GM12878 (cell line): ENCODE measurements at regions not wholly inside any gene's neighbourhood (a gene's known extent, or its start where the extent isn't known, plus 50 kb on each side); places are given as distances from the start of the nearest gene placed in this dataset.

Experiments
- BACH1 ChIP-seq: fragments of 450-650 bp; IDR thresholded peaks from 2 replicates; pipeline ENCODE4 v1.6.1; 2017; ENCODE audit warnings: mild to moderate bottlenecking, borderline replicate concordance
- BCL11A ChIP-seq: IDR thresholded peaks from 2 replicates; pipeline ENCODE4 v1.6.1; 2011; ENCODE audit warnings: low read depth, low read length
- BMI1 ChIP-seq: fragments of 450-650 bp; IDR thresholded peaks from 2 replicates; pipeline ENCODE4 v1.6.1; 2016; ENCODE audit warnings: mild to moderate bottlenecking, moderate library complexity, borderline replicate concordance
- CBX3 ChIP-seq: fragments of 200-600 bp; sonication (generic); IDR thresholded peaks from 2 replicates; pipeline ENCODE4 v1.6.1; 2016; ENCODE audit warnings: low read depth, borderline replicate concordance
- CHD1 ChIP-seq: IDR thresholded peaks from 2 replicates; pipeline ENCODE4 v1.6.1; 2012; ENCODE audit warnings: low read depth, low read length, improper control_type of control experiment
- DPF2 ChIP-seq: fragments of 450-650 bp; IDR thresholded peaks from 2 replicates; pipeline ENCODE4 v1.6.1; 2017; ENCODE audit warnings: mild to moderate bottlenecking
- E2F8 ChIP-seq: fragments of 450-650 bp; IDR thresholded peaks from 2 replicates; pipeline ENCODE4 v1.6.1; 2018; ENCODE audit warnings: mild to moderate bottlenecking, low read depth, moderate library complexity; ENCODE audit not compliant: partially characterized antibody
- ETV6 ChIP-seq, 2 experiments: fragments of 450-650 bp in 1 of 2; IDR thresholded peaks in 1 of 2; conservative IDR thresholded peaks in 1 of 2; 2 replicates each; pipeline ENCODE4 v1.6.1; 2014; ENCODE audit warnings: antibody characterized with exemption in 1 of 2, borderline replicate concordance in 1 of 2, low read depth in 1 of 2, mild to moderate bottlenecking in 1 of 2, moderate library complexity in 1 of 2
- GATAD2B ChIP-seq: fragments of 450-650 bp; conservative IDR thresholded peaks from 2 replicates; pipeline ENCODE4 v1.6.1; 2017; ENCODE audit warnings: low read depth, mild to moderate bottlenecking, moderate library complexity
- IKZF2 ChIP-seq, 2 experiments: fragments of 450-650 bp; IDR thresholded peaks; 2 replicates each; pipeline ENCODE4 v1.6.1; 2017; ENCODE audit warnings: mild to moderate bottlenecking in 2 of 2, moderate library complexity in 2 of 2
- MAX ChIP-seq: IDR thresholded peaks from 2 replicates; pipeline ENCODE4 v1.6.1; 2012; ENCODE audit warnings: low read depth, low read length, improper control_type of control experiment
- MEF2B ChIP-seq: fragments of 450-650 bp; IDR thresholded peaks from 2 replicates; pipeline ENCODE4 v1.6.1; 2018; ENCODE audit warnings: mild to moderate bottlenecking, moderate library complexity; ENCODE audit not compliant: partially characterized antibody, poor library complexity, severe bottlenecking
- MLLT1 ChIP-seq: fragments of 450-650 bp; IDR thresholded peaks from 2 replicates; pipeline ENCODE4 v1.6.1; 2016; ENCODE audit warnings: mild to moderate bottlenecking
- NR2C1 ChIP-seq: fragments of 450-650 bp; IDR thresholded peaks from 2 replicates; pipeline ENCODE4 v1.6.1; 2017; ENCODE audit warnings: antibody characterized with exemption, mild to moderate bottlenecking, moderate library complexity
- NR2F1 ChIP-seq: fragments of 450-650 bp; conservative IDR thresholded peaks from 2 replicates; pipeline ENCODE4 v1.6.1; 2017; ENCODE audit warnings: mild to moderate bottlenecking
- RBBP5 ChIP-seq: fragments of 200-600 bp; sonication (generic); conservative IDR thresholded peaks from 2 replicates; pipeline ENCODE4 v1.6.1; 2016
- RELA ChIP-seq: fragments of 450-650 bp; IDR thresholded peaks from 2 replicates; pipeline ENCODE4 v1.8.0; 2014; ENCODE audit warnings: borderline replicate concordance; ENCODE audit not compliant: partially characterized antibody
- RELB ChIP-seq: fragments of 450-650 bp; IDR thresholded peaks from 2 replicates; pipeline ENCODE4 v1.6.1; 2017; ENCODE audit warnings: low read depth, mild to moderate bottlenecking, moderate library complexity
- TCF12 ChIP-seq: IDR thresholded peaks from 2 replicates; pipeline ENCODE4 v1.6.1; 2011; ENCODE audit warnings: low read depth, mild to moderate bottlenecking, low read length
- USF1 ChIP-seq: IDR thresholded peaks from 2 replicates; pipeline ENCODE4 v1.6.1; 2011; ENCODE audit warnings: borderline replicate concordance, low read depth, mild to moderate bottlenecking, moderate library complexity, mixed read lengths, low read length; ENCODE audit not compliant: insufficient read depth; ENCODE audit errors: extremely low read length
- ZBED1 ChIP-seq: IDR thresholded peaks from 2 replicates; pipeline ENCODE4 v1.6.1; 2016; ENCODE audit warnings: borderline replicate concordance
- ZNF384 ChIP-seq: IDR thresholded peaks from 2 replicates; pipeline ENCODE4 v1.6.1; 2012; ENCODE audit warnings: low read depth, mild to moderate bottlenecking, low read length, improper control_type of control experiment, borderline replicate concordance

- no peak for TF ChIP-seq USF1
- no peak for TF ChIP-seq CBX3
- no peak for TF ChIP-seq ETV6 (conservative IDR thresholded peaks at IDR 0.05 in 1 of 2, IDR thresholded peaks at IDR 0.05 in 1 of 2; ENCODE audit: borderline replicate concordance in 1 of 2, low read depth in 1 of 2)
- TF ChIP-seq RELA: peak; percentile 24
- TF ChIP-seq BACH1: no peak
- TF ChIP-seq RBBP5: no peak
- TF ChIP-seq IKZF2 (IDR thresholded peaks at IDR 0.05): peak; percentile 84 to 86
- no peak for TF ChIP-seq CHD1
- TF ChIP-seq NR2C1: no peak
- TF ChIP-seq BMI1: peak; percentile 41; the same call in 1 of the 2 replicates
- peak; percentile 46; the same call in 1 of the 2 replicates for TF ChIP-seq DPF2
- no peak for TF ChIP-seq ZNF384
- TF ChIP-seq GATAD2B: peak; percentile 59
- TF ChIP-seq E2F8: no peak
- peak; percentile 87 for TF ChIP-seq NR2F1
- peak; percentile 65 for TF ChIP-seq MEF2B
- no peak; the same call in 1 of the 2 replicates for TF ChIP-seq RELB
- TF ChIP-seq ZBED1: no peak
- TF ChIP-seq MAX: no peak
- TF ChIP-seq MLLT1: peak; percentile 48; the same call in 1 of the 2 replicates
- peak; percentile 31; the same call in 1 of the 2 replicates for TF ChIP-seq BCL11A
- no peak for TF ChIP-seq TCF12
Observed at GRCh38 chr5:162289489-162289888, 221.9 kb downstream of the GABRG2 start (continued).
